Stomach (tissue), 4 donors: ENCODE measurements at regions not wholly inside any gene's neighbourhood (a gene's known extent, or its start where the extent isn't known, plus 50 kb on each side); places are given as distances from the start of the nearest gene placed in this dataset.

Source experiments
- POLR2A ChIP-seq, 4 donors: fragments of 450-650 bp; IDR thresholded peaks; one replicate each; pipeline ENCODE4 v1.6.1; 2016; ENCODE audit warnings: antibody characterized with exemption in 4 of 4, control low read depth in 2 of 4, mild to moderate bottlenecking in 1 of 4, moderate library complexity in 1 of 4
- POLR2AphosphoS5 ChIP-seq, 3 donors: sonication (generic); formaldehyde crosslinking; IDR thresholded peaks; one replicate each; pipeline ENCODE4 v1.6.1; 2016; ENCODE audit warnings: antibody characterized with exemption in 3 of 3
- TF ChIP-seq, protein P1 (sequence below), 7 experiments: fragments of 450-650 bp in 4 of 7; fragments of 200-600 bp in 3 of 7; sonication (generic) in 3 of 7; IDR thresholded peaks; one replicate each; pipeline ENCODE4 v1.5.1; 2016 to 2019; ENCODE audit warnings: antibody characterized with exemption in 7 of 7, control low read depth in 2 of 7, mild to moderate bottlenecking in 1 of 7

DNA sequence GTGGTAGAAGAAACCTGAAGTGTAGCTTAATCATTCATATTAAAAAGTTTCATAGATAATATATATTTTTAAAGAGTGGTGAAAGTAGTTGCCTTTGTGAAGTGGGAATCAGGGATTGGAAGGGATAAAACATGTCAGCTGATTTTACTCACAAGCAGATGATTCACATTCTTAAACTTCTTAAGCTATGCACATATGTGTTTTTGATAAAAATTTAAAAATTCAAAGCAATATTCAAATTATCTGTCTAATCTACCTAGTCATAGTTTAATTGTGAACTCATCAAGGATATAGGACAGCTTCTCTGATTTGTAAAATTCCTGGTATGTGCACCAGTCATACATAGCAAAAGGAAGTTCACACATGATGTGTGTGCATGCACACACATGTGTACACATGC, 520.6 kb upstream of the PITX2 start:
- TF ChIP-seq POLR2AphosphoS5 (IDR thresholded peaks at IDR 0.05) (no peak), POLR2A (IDR thresholded peaks at IDR 0.05) (no peak)
- TF ChIP-seq, protein P1, sequence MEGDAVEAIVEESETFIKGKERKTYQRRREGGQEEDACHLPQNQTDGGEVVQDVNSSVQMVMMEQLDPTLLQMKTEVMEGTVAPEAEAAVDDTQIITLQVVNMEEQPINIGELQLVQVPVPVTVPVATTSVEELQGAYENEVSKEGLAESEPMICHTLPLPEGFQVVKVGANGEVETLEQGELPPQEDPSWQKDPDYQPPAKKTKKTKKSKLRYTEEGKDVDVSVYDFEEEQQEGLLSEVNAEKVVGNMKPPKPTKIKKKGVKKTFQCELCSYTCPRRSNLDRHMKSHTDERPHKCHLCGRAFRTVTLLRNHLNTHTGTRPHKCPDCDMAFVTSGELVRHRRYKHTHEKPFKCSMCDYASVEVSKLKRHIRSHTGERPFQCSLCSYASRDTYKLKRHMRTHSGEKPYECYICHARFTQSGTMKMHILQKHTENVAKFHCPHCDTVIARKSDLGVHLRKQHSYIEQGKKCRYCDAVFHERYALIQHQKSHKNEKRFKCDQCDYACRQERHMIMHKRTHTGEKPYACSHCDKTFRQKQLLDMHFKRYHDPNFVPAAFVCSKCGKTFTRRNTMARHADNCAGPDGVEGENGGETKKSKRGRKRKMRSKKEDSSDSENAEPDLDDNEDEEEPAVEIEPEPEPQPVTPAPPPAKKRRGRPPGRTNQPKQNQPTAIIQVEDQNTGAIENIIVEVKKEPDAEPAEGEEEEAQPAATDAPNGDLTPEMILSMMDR (IDR thresholded peaks at IDR 0.05): no peak
